IMR-90 (cell line): ENCODE measurements at regions not wholly inside any gene's neighbourhood (a gene's known extent, or its start where the extent isn't known, plus 50 kb on each side); places are given as distances from the start of the nearest gene placed in this dataset.

ENCODE experiments used
- BHLHE40 ChIP-seq: fragments of 150-350 bp; IDR thresholded peaks from 2 replicates; pipeline ENCODE4 v1.6.1; 2016; ENCODE audit warnings: mild to moderate bottlenecking, low read depth, low read length
- CEBPB ChIP-seq: IDR thresholded peaks from 2 replicates; pipeline ENCODE4 v1.6.1; 2012; ENCODE audit warnings: low read depth, low read length, improper control_type of control experiment
- CHD1 ChIP-seq: IDR thresholded peaks from 2 replicates; pipeline ENCODE4 v1.6.1; 2012; ENCODE audit warnings: low read depth, low read length, improper control_type of control experiment
- CTCF ChIP-seq: conservative IDR thresholded peaks from 2 replicates; pipeline ENCODE4 v1.5.1; 2012; ENCODE audit warnings: mild to moderate bottlenecking, low read depth, low read length, improper control_type of control experiment
- ELK1 ChIP-seq: fragments of 150-350 bp; IDR thresholded peaks from 2 replicates; pipeline ENCODE4 v1.6.1; 2016; ENCODE audit warnings: low read depth, mild to moderate bottlenecking, low read length, moderate library complexity, borderline replicate concordance
- FOS ChIP-seq: fragments of 150-350 bp; IDR thresholded peaks from 2 replicates; pipeline ENCODE4 v1.6.1; 2016; ENCODE audit warnings: low read depth, low read length
- MAFK ChIP-seq: IDR thresholded peaks from 2 replicates; pipeline ENCODE4 v1.6.1; 2012; ENCODE audit warnings: low read depth, low read length, improper control_type of control experiment
- MAZ ChIP-seq: IDR thresholded peaks from 2 replicates; pipeline ENCODE4 v1.6.1; 2012; ENCODE audit warnings: low read depth, mild to moderate bottlenecking, low read length, improper control_type of control experiment, moderate library complexity, borderline replicate concordance
- MXI1 ChIP-seq: IDR thresholded peaks from 2 replicates; pipeline ENCODE4 v1.6.1; 2012; ENCODE audit warnings: low read depth, mild to moderate bottlenecking, low read length, moderate library complexity, borderline replicate concordance
- POLR2A ChIP-seq: IDR thresholded peaks from 2 replicates; pipeline ENCODE4 v1.6.1; 2012; ENCODE audit warnings: mild to moderate bottlenecking, low read depth, low read length
- RAD21 ChIP-seq: IDR thresholded peaks from 2 replicates; pipeline ENCODE4 v1.6.1; 2012; ENCODE audit warnings: low read length, improper control_type of control experiment
- RFX5 ChIP-seq: IDR thresholded peaks from 2 replicates; pipeline ENCODE4 v1.8.0; 2012; ENCODE audit warnings: low read depth, mild to moderate bottlenecking, low read length, moderate library complexity
- SMC3 ChIP-seq: fragments of 150-350 bp; IDR thresholded peaks from 2 replicates; pipeline ENCODE4 v1.6.1; 2016; ENCODE audit warnings: low read depth, mild to moderate bottlenecking, antibody characterized with exemption, low read length, moderate library complexity
- USF2 ChIP-seq: fragments of 150-350 bp; IDR thresholded peaks from 2 replicates; pipeline ENCODE4 v1.6.1; 2017; ENCODE audit warnings: mild to moderate bottlenecking, antibody characterized with exemption, low read length, low read depth

- TF ChIP-seq RFX5 (no peak), MAZ (no peak), CTCF (no peak), SMC3 (no peak), CHD1 (no peak), RAD21 (no peak), POLR2A (no peak), CEBPB (no peak), BHLHE40 (no peak), MXI1 (no peak), FOS (no peak), USF2 (no peak), ELK1 (no peak), MAFK (no peak)
Measured at GRCh38 chr14:47772652-47773051, 97.2 kb upstream of the MDGA2 start.
